ENCODE measurements at regions not wholly inside any gene's neighbourhood (a gene's known extent, or its start where the extent isn't known, plus 50 kb on each side); places are given as distances from the start of the nearest gene placed in this dataset.

DNA sequence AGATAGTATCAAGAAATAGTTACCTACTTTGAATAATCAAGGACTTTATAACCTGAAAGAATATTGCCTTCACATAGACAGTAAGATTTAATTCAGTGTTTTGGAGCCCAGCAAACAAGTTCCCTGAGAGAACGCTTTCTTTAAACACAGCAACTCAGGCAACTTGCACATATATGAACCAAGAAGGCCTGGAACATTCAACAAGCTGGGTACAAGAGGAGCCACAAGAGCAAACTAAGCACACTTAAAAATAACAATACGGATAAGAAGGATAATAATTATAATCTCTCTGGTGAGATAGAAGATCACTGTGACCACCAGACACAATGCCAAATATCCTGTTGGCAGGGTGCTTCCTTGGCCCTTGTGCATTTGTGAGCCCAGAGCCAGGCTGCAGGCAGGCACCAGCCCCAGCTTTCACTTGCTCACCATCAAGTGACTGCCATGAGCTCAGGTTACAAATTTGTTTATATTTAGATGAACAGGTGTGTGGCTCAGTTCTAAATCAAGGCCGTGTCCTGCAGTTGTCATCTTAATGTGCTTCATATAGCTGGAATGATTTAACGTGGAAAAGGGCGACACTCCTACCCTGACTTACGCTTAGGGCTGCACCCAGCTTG, 446.6 kb downstream of the IRS1 start:
- H3K27ac ChIP-seq (ENCODE audit: low read depth in 2 of 2, low read length in 2 of 2): no peak overlapping the region
- no peaks in the 10 kb centered on the region for H3K9me3 ChIP-seq (ENCODE audit: control insufficient read depth in 2 of 3, insufficient read depth in 1 of 3, low read length in 3 of 3)
- FAIRE-seq (no peak), DNase-seq (no peak)
- no peaks in the 10 kb centered on the region for H3K4me1 ChIP-seq (ENCODE audit: control insufficient read depth in 2 of 3, insufficient read depth in 2 of 3, low read depth in 1 of 3, low read length in 3 of 3)
- no peak overlapping the region for H3K4me3 ChIP-seq (ENCODE audit: low read length in 3 of 3)
- intact Hi-C loops (cut with DNase I): no loop called here
- TF ChIP-seq, protein P1, sequence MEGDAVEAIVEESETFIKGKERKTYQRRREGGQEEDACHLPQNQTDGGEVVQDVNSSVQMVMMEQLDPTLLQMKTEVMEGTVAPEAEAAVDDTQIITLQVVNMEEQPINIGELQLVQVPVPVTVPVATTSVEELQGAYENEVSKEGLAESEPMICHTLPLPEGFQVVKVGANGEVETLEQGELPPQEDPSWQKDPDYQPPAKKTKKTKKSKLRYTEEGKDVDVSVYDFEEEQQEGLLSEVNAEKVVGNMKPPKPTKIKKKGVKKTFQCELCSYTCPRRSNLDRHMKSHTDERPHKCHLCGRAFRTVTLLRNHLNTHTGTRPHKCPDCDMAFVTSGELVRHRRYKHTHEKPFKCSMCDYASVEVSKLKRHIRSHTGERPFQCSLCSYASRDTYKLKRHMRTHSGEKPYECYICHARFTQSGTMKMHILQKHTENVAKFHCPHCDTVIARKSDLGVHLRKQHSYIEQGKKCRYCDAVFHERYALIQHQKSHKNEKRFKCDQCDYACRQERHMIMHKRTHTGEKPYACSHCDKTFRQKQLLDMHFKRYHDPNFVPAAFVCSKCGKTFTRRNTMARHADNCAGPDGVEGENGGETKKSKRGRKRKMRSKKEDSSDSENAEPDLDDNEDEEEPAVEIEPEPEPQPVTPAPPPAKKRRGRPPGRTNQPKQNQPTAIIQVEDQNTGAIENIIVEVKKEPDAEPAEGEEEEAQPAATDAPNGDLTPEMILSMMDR (IDR thresholded peaks at IDR 0.05; ENCODE audit: borderline replicate concordance, extremely low read depth, insufficient read depth): no peak
- H3K36me3 ChIP-seq (ENCODE audit: control insufficient read depth in 2 of 3, insufficient read depth in 3 of 3, low read length in 3 of 3): no peaks in the 10 kb centered on the region
- H3K9ac ChIP-seq (ENCODE audit: low read length in 3 of 3): no peak overlapping the region
- H3K27me3 ChIP-seq (ENCODE audit: control insufficient read depth, insufficient read depth, low read length): no peaks in the 10 kb centered on the region

DNA sequence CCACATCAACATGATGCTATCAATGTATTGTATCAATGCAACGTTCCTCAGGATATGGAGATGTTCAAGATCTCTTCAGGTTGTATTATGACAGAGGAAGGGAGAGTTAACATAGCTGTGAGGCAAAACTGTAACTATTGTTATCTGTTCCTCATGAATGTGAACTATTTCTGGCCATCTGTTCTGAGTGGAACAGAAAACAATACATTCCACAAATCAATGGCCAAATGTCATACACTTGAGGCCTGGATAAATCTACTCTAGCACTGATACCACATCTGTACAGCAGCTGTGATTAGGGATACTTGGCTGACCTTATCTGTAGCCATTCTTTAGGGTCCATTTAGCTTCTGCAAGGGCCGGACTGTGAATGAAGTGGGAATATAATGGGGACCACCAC, 447.9 kb downstream of the IRS1 start:
- intact Hi-C loops (cut with DNase I): no loop called here
- no peak overlapping the region for H3K9ac ChIP-seq (ENCODE audit: low read length in 3 of 3)
- no peaks in the 10 kb centered on the region for H3K9me3 ChIP-seq (ENCODE audit: control insufficient read depth in 2 of 3, insufficient read depth in 1 of 3, low read length in 3 of 3)
- TF ChIP-seq, protein P1 (IDR thresholded peaks at IDR 0.05; ENCODE audit: borderline replicate concordance, extremely low read depth, insufficient read depth): no peak
- H3K27ac ChIP-seq (ENCODE audit: low read depth in 2 of 2, low read length in 2 of 2): no peak overlapping the region
- no peaks in the 10 kb centered on the region for H3K36me3 ChIP-seq (ENCODE audit: control insufficient read depth in 2 of 3, insufficient read depth in 3 of 3, low read length in 3 of 3)
- FAIRE-seq (no peak), DNase-seq (no peak)
- H3K4me3 ChIP-seq (ENCODE audit: low read length in 3 of 3): no peak overlapping the region
- H3K27me3 ChIP-seq (ENCODE audit: control insufficient read depth, insufficient read depth, low read length): no peaks in the 10 kb centered on the region
- H3K4me1 ChIP-seq (ENCODE audit: control insufficient read depth in 2 of 3, insufficient read depth in 2 of 3, low read depth in 1 of 3, low read length in 3 of 3): no peaks in the 10 kb centered on the region

DNA sequence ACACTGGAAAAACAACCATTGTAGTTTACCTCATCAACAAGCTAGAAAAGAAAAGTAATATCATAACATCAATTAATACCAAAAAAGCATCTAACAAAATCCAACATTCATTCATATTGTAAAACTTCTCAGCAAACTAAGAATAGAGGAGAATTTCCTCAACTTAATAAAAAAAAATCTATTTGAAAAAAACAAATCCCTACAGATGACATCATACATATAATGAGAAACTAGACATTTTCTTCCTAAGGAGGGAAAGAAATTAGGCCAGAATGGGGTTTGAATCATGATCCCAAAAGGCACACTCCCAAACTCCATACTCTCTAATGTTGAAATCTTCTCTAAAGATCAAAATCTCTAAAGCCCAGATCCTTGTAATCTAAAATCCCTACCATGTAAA, 460.0 kb downstream of the IRS1 start:
- no peaks in the 10 kb centered on the region for H3K36me3 ChIP-seq (ENCODE audit: control insufficient read depth in 2 of 3, insufficient read depth in 3 of 3, low read length in 3 of 3)
- DNase-seq: no peak
- FAIRE-seq: peak; percentile 61
- no peaks in the 10 kb centered on the region for H3K9me3 ChIP-seq (ENCODE audit: control insufficient read depth in 2 of 3, insufficient read depth in 1 of 3, low read length in 3 of 3)
- no peak overlapping the region for H3K9ac ChIP-seq (ENCODE audit: low read length in 3 of 3)
- TF ChIP-seq, protein P1 (IDR thresholded peaks at IDR 0.05; ENCODE audit: borderline replicate concordance, extremely low read depth, insufficient read depth): no peak
- no peak overlapping the region for H3K4me3 ChIP-seq (ENCODE audit: low read length in 3 of 3)
- H3K4me1 ChIP-seq (ENCODE audit: control insufficient read depth in 2 of 3, insufficient read depth in 2 of 3, low read depth in 1 of 3, low read length in 3 of 3): no peaks in the 10 kb centered on the region
- no peak overlapping the region for H3K27ac ChIP-seq (ENCODE audit: low read depth in 2 of 2, low read length in 2 of 2)
- no peaks in the 10 kb centered on the region for H3K27me3 ChIP-seq (ENCODE audit: control insufficient read depth, insufficient read depth, low read length)
- intact Hi-C loops (cut with DNase I): no loop called here

DNA sequence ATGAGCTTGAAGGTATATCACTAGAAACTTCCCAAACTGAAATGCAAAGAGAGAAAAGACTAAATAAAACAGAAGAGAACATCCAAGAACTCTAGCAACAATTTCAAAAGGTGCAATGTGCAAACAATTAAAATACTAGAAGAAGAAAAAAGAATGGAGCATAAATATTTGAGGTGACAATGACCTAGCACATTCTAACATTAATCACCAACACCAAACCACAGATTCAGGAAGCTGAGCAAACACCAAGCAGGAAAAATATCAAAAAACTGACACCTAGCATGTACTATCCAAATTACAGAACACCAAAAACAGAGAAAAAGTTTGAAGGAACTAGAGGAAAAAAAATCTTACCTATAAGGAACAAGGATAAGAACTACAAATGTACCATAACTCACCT, 460.8 kb downstream of the IRS1 start:
- Histone ChIP-seq H3K4me1 (ENCODE audit: control insufficient read depth in 2 of 3, insufficient read depth in 2 of 3, low read depth in 1 of 3, low read length in 3 of 3) (no peaks in the 10 kb centered on the region), H3K27ac (ENCODE audit: low read depth in 2 of 2, low read length in 2 of 2) (no peak overlapping the region), H3K27me3 (ENCODE audit: control insufficient read depth, insufficient read depth, low read length) (no peaks in the 10 kb centered on the region), H3K9ac (ENCODE audit: low read length in 3 of 3) (no peak overlapping the region), H3K4me3 (ENCODE audit: low read length in 3 of 3) (no peak overlapping the region), H3K9me3 (ENCODE audit: control insufficient read depth in 2 of 3, insufficient read depth in 1 of 3, low read length in 3 of 3) (no peaks in the 10 kb centered on the region), H3K36me3 (ENCODE audit: control insufficient read depth in 2 of 3, insufficient read depth in 3 of 3, low read length in 3 of 3) (no peaks in the 10 kb centered on the region)
- TF ChIP-seq, protein P1 (IDR thresholded peaks at IDR 0.05; ENCODE audit: borderline replicate concordance, extremely low read depth, insufficient read depth): no peak
- FAIRE-seq (no peak), DNase-seq (no peak)
- intact Hi-C loops (cut with DNase I): no loop called here
